RWPE2 (cell line): ENCODE measurements at regions not wholly inside any gene's neighbourhood (a gene's known extent, or its start where the extent isn't known, plus 50 kb on each side); places are given as distances from the start of the nearest gene placed in this dataset.

ENCODE experiments used
- ATAC-seq: fragments of 200-7000 bp; cut with Tn5 transposase; 3 replicates; pipeline ENCODE4 v1.9.1; 2021; ENCODE audit warnings: low read depth
- DNase-seq: peaks from one replicate; pipeline ENCODE4 v3.0.0-alpha.2; 2020; ENCODE audit warnings: low spot score
- H3K27ac ChIP-seq: fragments of 450-650 bp; 2 replicates; pipeline ENCODE4 v1.5.1; 2017; ENCODE audit warnings: mild to moderate bottlenecking; ENCODE audit not compliant: poor library complexity, severe bottlenecking
- H3K27me3 ChIP-seq: fragments of 250-450 bp; sonication (Bioruptor Pico); 2 replicates; pipeline ENCODE4 v1.5.1; 2021; ENCODE audit warnings: mild to moderate bottlenecking, moderate library complexity; ENCODE audit not compliant: insufficient read depth, poor library complexity, severe bottlenecking
- H3K36me3 ChIP-seq: fragments of 250-450 bp; sonication (Bioruptor Pico); 2 replicates; pipeline ENCODE4 v1.5.1; 2020; ENCODE audit warnings: low read depth, mild to moderate bottlenecking, moderate library complexity
- H3K4me1 ChIP-seq: fragments of 250-450 bp; sonication (Bioruptor Pico); 2 replicates; pipeline ENCODE4 v1.5.1; 2021; ENCODE audit warnings: mild to moderate bottlenecking, moderate library complexity; ENCODE audit not compliant: insufficient read depth, poor library complexity, severe bottlenecking
- H3K4me3 ChIP-seq: fragments of 250-450 bp; sonication (Bioruptor Pico); 2 replicates; pipeline ENCODE4 v1.5.1; 2021; ENCODE audit warnings: mild to moderate bottlenecking, moderate library complexity; ENCODE audit not compliant: severe bottlenecking
- H3K9me3 ChIP-seq: fragments of 250-450 bp; sonication (Bioruptor Pico); 2 replicates; pipeline ENCODE4 v1.5.1; 2021; ENCODE audit warnings: mild to moderate bottlenecking, moderate library complexity; ENCODE audit not compliant: severe bottlenecking
- CTCF ChIP-seq: fragments of 450-650 bp; IDR thresholded peaks from one replicate; pipeline ENCODE4 v1.5.1; 2017; ENCODE audit warnings: mild to moderate bottlenecking, moderate library complexity; ENCODE audit not compliant: poor library complexity, severe bottlenecking

- DNase-seq, result no peak
- no peaks in the 10 kb centered on the region for H3K9me3 ChIP-seq
- no peak for ATAC-seq
- no peak overlapping the region for H3K27ac ChIP-seq
- no peak for TF ChIP-seq CTCF
- H3K4me3 ChIP-seq, result no peak overlapping the region
- H3K4me1 ChIP-seq, result no peaks in the 10 kb centered on the region
- H3K27me3 ChIP-seq, result no peaks in the 10 kb centered on the region
- no peaks in the 10 kb centered on the region for H3K36me3 ChIP-seq
Observed at GRCh38 chr2:117101613-117102012, 712.9 kb upstream of the DDX18 start.

- Histone ChIP-seq H3K4me3 (no peak overlapping the region), H3K9me3 (no peaks in the 10 kb centered on the region), H3K36me3 (no peaks in the 10 kb centered on the region), H3K27me3 (peaks cover 7% of the 10 kb centered on the region), H3K27ac (no peak overlapping the region), H3K4me1 (no peaks in the 10 kb centered on the region)
- DNase-seq, result no peak
- no peak for TF ChIP-seq CTCF
- ATAC-seq, result no peak
Observed at GRCh38 chr2:117108741-117109267, 705.7 kb upstream of the DDX18 start.

- ATAC-seq, result no peak
- no peak for DNase-seq
Observed at GRCh38 chr2:117118994-117119393, 695.5 kb upstream of the DDX18 start.

GRCh38 chr2:117123362-117123761 is 691.1 kb upstream of the DDX18 start:
- TF ChIP-seq CTCF, result no peak
- ATAC-seq (no peak), DNase-seq (no peak)
- Histone ChIP-seq H3K4me3 (no peak overlapping the region), H3K4me1 (no peaks in the 10 kb centered on the region), H3K27ac (no peak overlapping the region), H3K9me3 (no peaks in the 10 kb centered on the region), H3K27me3 (no peaks in the 10 kb centered on the region), H3K36me3 (no peaks in the 10 kb centered on the region)

More at GRCh38 chr2:117118994-117119393, 695.5 kb upstream of the DDX18 start:
- H3K4me3 ChIP-seq, result no peak overlapping the region
- H3K36me3 ChIP-seq, result no peaks in the 10 kb centered on the region
- no peaks in the 10 kb centered on the region for H3K27me3 ChIP-seq
- no peaks in the 10 kb centered on the region for H3K4me1 ChIP-seq
- H3K9me3 ChIP-seq, result no peaks in the 10 kb centered on the region
- no peak overlapping the region for H3K27ac ChIP-seq
- TF ChIP-seq CTCF, result no peak

- H3K4me1 ChIP-seq, result no peaks in the 10 kb centered on the region
Observed at GRCh38 chr2:117126656-117127055, 687.8 kb upstream of the DDX18 start.

More at GRCh38 chr2:117126656-117127055, 687.8 kb upstream of the DDX18 start:
- TF ChIP-seq CTCF, result no peak
- DNase-seq (no peak), ATAC-seq (no peak)
- no peak overlapping the region for H3K4me3 ChIP-seq
- H3K27ac ChIP-seq, result no peak overlapping the region
- H3K9me3 ChIP-seq, result no peaks in the 10 kb centered on the region
- no peaks in the 10 kb centered on the region for H3K36me3 ChIP-seq
- H3K27me3 ChIP-seq, result no peaks in the 10 kb centered on the region
